ENCODE measurements at regions not wholly inside any gene's neighbourhood (a gene's known extent, or its start where the extent isn't known, plus 50 kb on each side); places are given as distances from the start of the nearest gene placed in this dataset.

- TF ChIP-seq CTCF (IDR thresholded peaks at IDR 0.05; ENCODE audit: poor library complexity) (no peak), EZH2 (IDR thresholded peaks at IDR 0.05; ENCODE audit: borderline replicate concordance) (no peak)
These were observed 222.1 kb downstream of the ZIC5 start for GRCh38 chr13:99749271-99750019.

All from hepatocyte (in vitro differentiated cells).